T-helper 2 cell treated with Interferon-gamma antibody and Interleukin-4, amounts not matched to agents 100 ng/mL and 5 ng/mL, for 36 hours (primary cell): ENCODE measurements at regions not wholly inside any gene's neighbourhood (a gene's known extent, or its start where the extent isn't known, plus 50 kb on each side); places are given as distances from the start of the nearest gene placed in this dataset.

Experiments
- intact Hi-C: fragments of 100-400 bp; cut with micrococcal nuclease; formaldehyde crosslinking; loops from one replicate; pipeline ENCODE4 v1.15.1; 2023

- intact Hi-C loops: no loop called here
Measured at GRCh38 chr13:107866032-107866940, 349.1 kb downstream of the LIG4 start.

- intact Hi-C loops: no loop called here
Measured at GRCh38 chr13:107865643-107866031, 349.7 kb downstream of the LIG4 start.

GRCh38 chr13:107865318-107865575 is 350.1 kb downstream of the LIG4 start:
- intact Hi-C loops: no loop called here

GRCh38 chr13:107864543-107865317 is 350.6 kb downstream of the LIG4 start:
- intact Hi-C loops: no loop called here

- intact Hi-C loops: no loop called here
Measured at GRCh38 chr13:107860284-107860683, 355.1 kb downstream of the LIG4 start.

- intact Hi-C loops: no loop called here
Measured at GRCh38 chr13:107854880-107855279, 360.5 kb downstream of the LIG4 start.

- intact Hi-C loops: no loop called here
Measured at GRCh38 chr13:107852072-107852471, 363.3 kb downstream of the LIG4 start.

GRCh38 chr13:107851670-107852069 is 363.7 kb downstream of the LIG4 start:
- intact Hi-C loops: no loop called here

- intact Hi-C loops: no loop called here
Measured at GRCh38 chr13:107847406-107847805, 367.9 kb downstream of the LIG4 start.

- intact Hi-C loops: no loop called here
Measured at GRCh38 chr13:107846642-107847041, 368.7 kb downstream of the LIG4 start.

- intact Hi-C loops: no loop called here
Measured at GRCh38 chr13:107845911-107846310, 369.4 kb downstream of the LIG4 start.

- intact Hi-C loops: no loop called here
Measured at GRCh38 chr13:107843681-107844080, 371.7 kb downstream of the LIG4 start.

GRCh38 chr13:107843281-107843680 is 372.1 kb downstream of the LIG4 start:
- intact Hi-C loops: no loop called here

- intact Hi-C loops: no loop called here
Measured at GRCh38 chr13:107842562-107843180, 372.7 kb downstream of the LIG4 start.

GRCh38 chr13:107838588-107839161 is 376.7 kb downstream of the LIG4 start:
- intact Hi-C loops: no loop called here

GRCh38 chr13:107836685-107837084 is 378.7 kb downstream of the LIG4 start:
- intact Hi-C loops: no loop called here

GRCh38 chr13:107835339-107836018 is 379.9 kb downstream of the LIG4 start:
- intact Hi-C loops: no loop called here

GRCh38 chr13:107834717-107835116 is 380.6 kb downstream of the LIG4 start:
- intact Hi-C loops: no loop called here

- intact Hi-C loops: no loop called here
Measured at GRCh38 chr13:107834281-107834680, 381.1 kb downstream of the LIG4 start.

GRCh38 chr13:107832500-107833100 is 382.7 kb downstream of the LIG4 start:
- intact Hi-C loops: no loop called here

GRCh38 chr13:107830804-107831203 is 384.5 kb downstream of the LIG4 start:
- intact Hi-C loops: no loop called here
